Thyroid gland (tissue), 4 donors: ENCODE measurements at regions not wholly inside any gene's neighbourhood (a gene's known extent, or its start where the extent isn't known, plus 50 kb on each side); places are given as distances from the start of the nearest gene placed in this dataset.

Experiments
- DNase-seq, 2 donors: peaks; one replicate each; pipeline ENCODE4 v3.0.0-alpha.2; 2019
- H3K27ac ChIP-seq, 3 donors: fragments of 200-600 bp; sonication (generic); 1 replicate in 2 of 3; 2 replicates in 1 of 3; pipeline ENCODE4 v1.5.1; 2016 to 2019; ENCODE audit warnings: mild to moderate bottlenecking in 1 of 3, moderate library complexity in 1 of 3
- H3K27me3 ChIP-seq: fragments of 200-600 bp; sonication (generic); one replicate; pipeline ENCODE4 v1.5.1; 2019
- H3K36me3 ChIP-seq, 2 donors: fragments of 200-600 bp; sonication (generic); one replicate each; pipeline ENCODE4 v1.5.1; 2016 to 2019
- H3K4me1 ChIP-seq, 2 donors: fragments of 200-600 bp; sonication (generic); one replicate each; pipeline ENCODE4 v1.5.1; 2017 to 2019
- H3K4me3 ChIP-seq, 3 donors: fragments of 200-600 bp; sonication (generic); replicated peaks in 1 of 3; 1 replicate in 2 of 3; 2 replicates in 1 of 3; pipeline ENCODE4 v1.5.1; 2016; ENCODE audit warnings: mild to moderate bottlenecking in 1 of 3
- H3K9me3 ChIP-seq: fragments of 200-600 bp; sonication (generic); one replicate; pipeline ENCODE4 v1.5.1; 2017
- CTCF ChIP-seq, 6 experiments: fragments of 200-600 bp in 3 of 6; fragments of 450-650 bp in 3 of 6; sonication (generic) in 3 of 6; IDR thresholded peaks; one replicate each; pipeline ENCODE4 v1.5.1; 2016 to 2019; ENCODE audit warnings: antibody characterized with exemption in 6 of 6, mild to moderate bottlenecking in 2 of 6, inconsistent platforms in 1 of 6, moderate library complexity in 1 of 6
- POLR2A ChIP-seq, 2 donors: fragments of 450-650 bp; IDR thresholded peaks; one replicate each; pipeline ENCODE4 v1.6.1; 2017; ENCODE audit warnings: antibody characterized with exemption in 2 of 2, mild to moderate bottlenecking in 2 of 2, moderate library complexity in 1 of 2
- WGBS, 2 donors: methylation state at CpG; one replicate each; pipeline ENCODE4 v1.1.5; 2017; 5-methylcytosine and 5-hydroxymethylcytosine counted together
- intact Hi-C: fragments of 100-400 bp; cut with DNase I; formaldehyde crosslinking; loops from one replicate; pipeline ENCODE4 v1.15.1; 2023

GRCh38 chr6:144651234-144651633, 366.1 kb downstream of the UTRN start:
- intact Hi-C loops = no loop called here
- peaks cover 13 to 19% of the 10 kb centered on the region in 2 donors for H3K4me1 ChIP-seq
- 53 to 64% methylated on average over 3 of the region's 3 CpGs for WGBS, 2 donors

GRCh38 chr6:144652292-144652891, 367.3 kb downstream of the UTRN start:
- Histone ChIP-seq H3K27ac (no peak overlapping the region), H3K4me1 (peaks cover 7 to 8% of the 10 kb centered on the region in 2 donors), H3K4me3 (no peak overlapping the region), H3K36me3 (no peaks in the 10 kb centered on the region), H3K27me3 (no peaks in the 10 kb centered on the region), H3K9me3 (no peaks in the 10 kb centered on the region)
- TF ChIP-seq CTCF (IDR thresholded peaks at IDR 0.05) = no peak
- TF ChIP-seq POLR2A (IDR thresholded peaks at IDR 0.05) = no peak
- 89 to 94% methylated on average over 9 of the region's 9 CpGs for WGBS, 2 donors
- DNase-seq = no peak
- intact Hi-C loops = no loop called here

More at GRCh38 chr6:144651234-144651633, 366.1 kb downstream of the UTRN start:
- no peaks in the 10 kb centered on the region for H3K27me3 ChIP-seq
- no peak for DNase-seq
- H3K4me3 ChIP-seq = no peak overlapping the region
- H3K27ac ChIP-seq = no peak overlapping the region
- TF ChIP-seq CTCF (IDR thresholded peaks at IDR 0.05) (no peak), POLR2A (IDR thresholded peaks at IDR 0.05) (no peak)
- H3K36me3 ChIP-seq = no peaks in the 10 kb centered on the region
- H3K9me3 ChIP-seq = no peaks in the 10 kb centered on the region

GRCh38 chr6:144653885-144654505, 368.9 kb downstream of the UTRN start:
- peaks cover 8% of the 10 kb centered on the region in 2 donors for H3K4me1 ChIP-seq
- no peaks in the 10 kb centered on the region for H3K9me3 ChIP-seq
- 79 to 82% methylated on average over 6 of the region's 6 CpGs for WGBS, 2 donors
- H3K4me3 ChIP-seq = no peak overlapping the region
- intact Hi-C loops = no loop called here
- no peak for DNase-seq
- no peaks in the 10 kb centered on the region for H3K36me3 ChIP-seq
- H3K27me3 ChIP-seq = no peaks in the 10 kb centered on the region
- no peak overlapping the region for H3K27ac ChIP-seq
- TF ChIP-seq CTCF (IDR thresholded peaks at IDR 0.05) = no peak
- no peak for TF ChIP-seq POLR2A (IDR thresholded peaks at IDR 0.05)

- Histone ChIP-seq H3K27me3 (no peaks in the 10 kb centered on the region), H3K36me3 (no peaks in the 10 kb centered on the region), H3K9me3 (no peaks in the 10 kb centered on the region), H3K27ac (peak overlapping the region in 1 of 3 donors; percentile 21), H3K4me3 (no peak overlapping the region), H3K4me1 (peaks cover 13 to 14% of the 10 kb centered on the region in 2 donors)
- intact Hi-C loops = no loop called here
- no peak for TF ChIP-seq POLR2A (IDR thresholded peaks at IDR 0.05)
- TF ChIP-seq CTCF (IDR thresholded peaks at IDR 0.05) = no peak
- 74 to 77% methylated on average over 1 of the region's 1 CpG for WGBS, 2 donors
- no peak for DNase-seq
Measured at GRCh38 chr6:144654506-144654905, 369.4 kb downstream of the UTRN start.

GRCh38 chr6:144655376-144655775, 370.2 kb downstream of the UTRN start:
- H3K9me3 ChIP-seq = no peaks in the 10 kb centered on the region
- H3K4me1 ChIP-seq = peaks cover 19 to 22% of the 10 kb centered on the region in 2 donors
- no peaks in the 10 kb centered on the region for H3K27me3 ChIP-seq
- 94 to 100% methylated on average over 1 of the region's 1 CpG for WGBS, 2 donors
- H3K4me3 ChIP-seq = no peak overlapping the region
- TF ChIP-seq CTCF (IDR thresholded peaks at IDR 0.05) (no peak), POLR2A (IDR thresholded peaks at IDR 0.05) (no peak)
- no peaks in the 10 kb centered on the region for H3K36me3 ChIP-seq
- intact Hi-C loops = no loop called here
- DNase-seq = no peak
- peak overlapping the region in 1 of 3 donors; percentile 14 for H3K27ac ChIP-seq
